DOHH2 (cell line): ENCODE measurements at regions not wholly inside any gene's neighbourhood (a gene's known extent, or its start where the extent isn't known, plus 50 kb on each side); places are given as distances from the start of the nearest gene placed in this dataset.
"Not testable (repeated sequence)": the region's sequence is repeated elsewhere in the genome, so short reads cannot be mapped to it uniquely, and the experiment has no call there.

Experiments used
- H3F3A ChIP-seq: fragments of 200-600 bp; sonication (generic), shearing (Covaris generic); 2 replicates; pipeline ENCODE4 v1.6.0; 2016; ENCODE audit warnings: antibody characterized with exemption, mild to moderate bottlenecking; ENCODE audit not compliant: control insufficient read depth, insufficient read depth
- H3K27ac ChIP-seq: fragments of 200-600 bp; sonication (generic); 2 replicates; pipeline ENCODE4 v1.5.1; 2014; ENCODE audit warnings: low read depth, mild to moderate bottlenecking, low read length, moderate library complexity
- H3K27me3 ChIP-seq: fragments of 200-600 bp; sonication (generic); 2 replicates; pipeline ENCODE4 v1.6.1; 2014; ENCODE audit warnings: mild to moderate bottlenecking, low read length, mixed read lengths; ENCODE audit not compliant: control insufficient read depth
- H3K36me3 ChIP-seq: fragments of 200-600 bp; sonication (generic); 2 replicates; pipeline ENCODE4 v1.6.1; 2014; ENCODE audit warnings: mild to moderate bottlenecking, low read length, moderate library complexity, mixed read lengths; ENCODE audit not compliant: control insufficient read depth
- H3K4me1 ChIP-seq: fragments of 200-600 bp; sonication (generic); 2 replicates; pipeline ENCODE4 v1.6.1; 2014; ENCODE audit warnings: mild to moderate bottlenecking, low read length, mixed read lengths; ENCODE audit not compliant: control insufficient read depth
- H3K4me2 ChIP-seq: fragments of 200-600 bp; sonication (generic); 2 replicates; pipeline ENCODE4 v1.6.0; 2014; ENCODE audit warnings: mild to moderate bottlenecking, low read length, moderate library complexity
- H3K4me3 ChIP-seq: fragments of 200-600 bp; sonication (generic); 2 replicates; pipeline ENCODE4 v1.5.1; 2014; ENCODE audit warnings: mild to moderate bottlenecking, low read length, mixed read lengths
- H3K79me2 ChIP-seq: fragments of 200-600 bp; sonication (generic); 2 replicates; pipeline ENCODE4 v1.6.1; 2014; ENCODE audit warnings: mild to moderate bottlenecking, low read length, mixed read lengths; ENCODE audit not compliant: control insufficient read depth
- H3K9me2 ChIP-seq: fragments of 200-600 bp; sonication (generic); replicated peaks from 2 replicates; pipeline ENCODE4 v1.6.1; 2014; ENCODE audit warnings: mild to moderate bottlenecking, low read length, mixed read lengths; ENCODE audit not compliant: control insufficient read depth
- H3K9me3 ChIP-seq: fragments of 200-600 bp; sonication (generic); 2 replicates; pipeline ENCODE4 v1.6.1; 2014; ENCODE audit warnings: antibody characterized with exemption, low read length, mixed read lengths; ENCODE audit not compliant: control insufficient read depth, insufficient read depth
- H4K20me1 ChIP-seq: fragments of 200-600 bp; sonication (generic); 2 replicates; pipeline ENCODE4 v1.6.0; 2014; ENCODE audit warnings: low read depth, mild to moderate bottlenecking, antibody characterized with exemption, low read length, moderate library complexity; ENCODE audit not compliant: control insufficient read depth, insufficient read depth
- CTCF ChIP-seq: fragments of 200-600 bp; sonication (generic); IDR thresholded peaks from one replicate; pipeline ENCODE4 v1.5.1; 2014; ENCODE audit warnings: antibody characterized with exemption, mild to moderate bottlenecking, low read depth, low read length; ENCODE audit not compliant: poor library complexity, severe bottlenecking
- EZH2phosphoT487 ChIP-seq: fragments of 200-600 bp; sonication (generic); IDR thresholded peaks from 2 replicates; pipeline ENCODE4 v1.6.1; 2017; ENCODE audit warnings: borderline replicate concordance, mild to moderate bottlenecking, antibody characterized with exemption, low read length, moderate library complexity, mixed read lengths

- H3K27ac ChIP-seq: no peak overlapping the region
- no peaks in the 10 kb centered on the region for H3F3A ChIP-seq
- H3K9me2 ChIP-seq: no peaks in the 10 kb centered on the region
- no peaks in the 10 kb centered on the region for H3K27me3 ChIP-seq
- H4K20me1 ChIP-seq: no peaks in the 10 kb centered on the region
- H3K4me2 ChIP-seq: no peak overlapping the region
- H3K4me1 ChIP-seq: no peaks in the 10 kb centered on the region
- no peaks in the 10 kb centered on the region for H3K36me3 ChIP-seq
- no peak overlapping the region for H3K4me3 ChIP-seq
- no peak for TF ChIP-seq EZH2phosphoT487
- TF ChIP-seq CTCF: no peak
- no peaks in the 10 kb centered on the region for H3K79me2 ChIP-seq
- no peaks in the 10 kb centered on the region for H3K9me3 ChIP-seq
These were observed 552.7 kb downstream of the ZNF674 start for GRCh38 chrX:45992402-45993123.

DNA sequence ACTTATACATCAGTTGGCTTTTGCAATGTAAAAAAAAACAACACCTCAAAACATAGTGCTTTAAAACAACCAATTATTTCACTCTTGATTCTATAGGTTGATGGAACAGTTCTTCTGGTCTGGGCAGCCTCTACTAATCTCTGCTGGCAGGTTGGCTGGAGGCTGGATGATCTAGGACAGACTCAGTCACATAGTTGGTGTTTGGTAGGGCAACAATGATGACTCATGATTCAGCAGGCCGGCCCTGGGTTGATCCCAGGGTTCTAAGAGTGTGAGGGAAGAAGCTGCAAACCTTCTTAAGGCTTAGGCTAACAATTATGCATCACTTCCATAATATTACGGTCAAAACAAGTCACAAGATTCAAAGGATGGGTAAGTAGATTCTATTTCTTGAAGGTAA is 558.2 kb downstream of the ZNF674 start:
- H3K27ac ChIP-seq: no peak overlapping the region
- no peaks in the 10 kb centered on the region for H3K4me1 ChIP-seq
- no peaks in the 10 kb centered on the region for H3K9me3 ChIP-seq
- no peak overlapping the region for H3K4me3 ChIP-seq
- H3K27me3 ChIP-seq: no peaks in the 10 kb centered on the region
- H3K9me2 ChIP-seq: no peaks in the 10 kb centered on the region
- TF ChIP-seq CTCF (no peak), EZH2phosphoT487 (no peak)
- no peaks in the 10 kb centered on the region for H4K20me1 ChIP-seq
- H3K4me2 ChIP-seq: no peak overlapping the region
- no peaks in the 10 kb centered on the region for H3K36me3 ChIP-seq
- H3K79me2 ChIP-seq: no peaks in the 10 kb centered on the region
- no peaks in the 10 kb centered on the region for H3F3A ChIP-seq

DNA sequence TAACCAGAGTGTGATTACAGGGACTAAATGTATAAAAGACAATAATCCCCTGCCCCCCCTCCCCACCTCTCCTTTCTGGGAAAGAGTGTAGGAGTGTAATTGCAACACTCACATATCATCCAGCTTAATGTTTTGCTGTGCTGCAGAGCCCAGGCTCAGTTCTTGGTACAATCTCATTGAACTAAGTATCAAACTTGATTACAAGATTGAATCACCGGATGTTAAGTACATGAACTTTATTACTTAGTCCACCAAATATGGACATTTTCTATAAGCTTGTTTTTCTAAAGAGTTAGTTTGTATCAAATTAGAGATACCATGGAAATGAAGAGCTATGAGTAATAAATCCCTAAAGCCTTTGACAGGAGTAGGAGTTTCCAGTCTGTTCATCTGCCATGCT is 559.1 kb downstream of the ZNF674 start:
- H3K9me2 ChIP-seq: no peaks in the 10 kb centered on the region
- no peak overlapping the region for H3K27ac ChIP-seq

DNA sequence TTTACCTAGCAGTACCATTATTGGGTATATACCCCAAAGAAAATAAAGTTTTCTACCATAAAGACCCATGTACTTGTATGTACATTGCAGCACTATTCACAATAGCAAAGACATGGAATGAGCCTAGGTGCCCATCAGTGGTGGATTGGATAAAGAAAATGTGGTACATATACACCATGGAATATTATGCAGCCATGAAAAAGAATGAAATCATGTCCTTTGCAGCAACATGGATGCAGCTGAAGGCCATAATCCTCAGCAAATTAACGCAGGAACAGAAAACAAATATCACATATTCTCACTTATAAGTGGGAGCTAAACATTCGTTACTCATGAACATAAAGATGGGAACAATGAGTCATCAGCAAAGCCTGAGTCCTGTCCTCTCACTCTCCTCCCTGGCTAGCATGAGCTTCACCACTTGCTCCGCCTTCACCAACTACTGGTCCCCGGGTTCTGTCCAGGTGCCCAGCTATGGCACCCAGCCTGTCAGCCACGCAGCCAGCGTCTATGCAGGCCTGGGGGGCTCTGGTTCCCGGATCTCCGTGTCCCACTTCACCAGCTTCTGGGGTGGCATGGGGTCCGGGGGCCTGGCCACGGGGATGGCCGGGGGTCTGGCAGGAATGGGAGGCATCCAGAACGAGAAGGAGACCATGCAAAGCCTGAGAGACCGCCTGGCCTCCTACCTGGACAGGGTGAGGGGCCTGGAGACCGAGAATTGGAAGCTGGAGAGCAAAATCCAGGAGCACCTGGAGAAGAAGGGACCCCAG is 562.1 kb downstream of the ZNF674 start:
- H3K27ac ChIP-seq, H3K27me3 ChIP-seq, H4K20me1 ChIP-seq, H3K4me3 ChIP-seq, H3K79me2 ChIP-seq, H3K4me1 ChIP-seq, H3K36me3 ChIP-seq, H3K4me2 ChIP-seq, H3F3A ChIP-seq, H3K9me2 ChIP-seq, H3K9me3 ChIP-seq: not testable (repeated sequence)

More for the DNA sequence above, 559.1 kb downstream of the ZNF674 start:
- Histone ChIP-seq H3K4me2 (no peak overlapping the region), H3K36me3 (no peaks in the 10 kb centered on the region), H3K4me3 (no peak overlapping the region), H4K20me1 (no peaks in the 10 kb centered on the region), H3K4me1 (no peaks in the 10 kb centered on the region), H3K79me2 (no peaks in the 10 kb centered on the region), H3K27me3 (no peaks in the 10 kb centered on the region), H3F3A (no peaks in the 10 kb centered on the region), H3K9me3 (no peaks in the 10 kb centered on the region)
- no peak for TF ChIP-seq CTCF
